ENCODE measurements at regions not wholly inside any gene's neighbourhood (a gene's known extent, or its start where the extent isn't known, plus 50 kb on each side); places are given as distances from the start of the nearest gene placed in this dataset.

GRCh38 chr18:77772177-77772576 is 522.5 kb downstream of the GALR1 start:
- in situ Hi-C loops (cut with HindIII; ENCODE audit: extremely low pct_ligation_motif_present, low pct_unique_long_range_greater_than_20kb): no loop called here
- Histone ChIP-seq H3K27ac (ENCODE audit: extremely low read length, insufficient read depth, low read length) (no peak overlapping the region), H4K20me1 (ENCODE audit: insufficient read depth, low read length) (no peaks in the 10 kb centered on the region), H3K4me3 (replicated peaks in 1 of 3; ENCODE audit: insufficient read depth in 1 of 3, low read depth in 2 of 3, low read length in 3 of 3) (no peak overlapping the region), H2AFZ (ENCODE audit: low read length) (no peak overlapping the region), H3K4me1 (ENCODE audit: insufficient read depth, low read length) (no peaks in the 10 kb centered on the region), H3K79me2 (ENCODE audit: insufficient read depth, low read length) (no peaks in the 10 kb centered on the region), H3K9ac (ENCODE audit: insufficient read depth, low read depth, low read length) (no peak overlapping the region), H3K9me3 (ENCODE audit: low read length) (no peaks in the 10 kb centered on the region), H3K36me3 (replicated peaks in 1 of 2; ENCODE audit: control insufficient read depth in 1 of 2, insufficient read depth in 2 of 2, low read length in 2 of 2) (no peaks in the 10 kb centered on the region), H3K4me2 (ENCODE audit: low read depth, low read length) (no peak overlapping the region), H3K27me3 (ENCODE audit: control insufficient read depth in 1 of 2, insufficient read depth in 2 of 2, low read length in 2 of 2) (no peaks in the 10 kb centered on the region)
- no peak for FAIRE-seq
- DNase-seq (ENCODE audit: low spot score): no peak
- ChIA-PET POLR2A (no interaction called here), CTCF (ENCODE audit: low intra/inter-chr PET ratio, low total read pairs) (no interaction called here)
- TF ChIP-seq ISX (CRISPR knock-in tag; conservative IDR thresholded peaks at IDR 0.05) (no peak), MXD4 (CRISPR knock-in tag; IDR thresholded peaks at IDR 0.05) (no peak), ZIK1 (CRISPR knock-in tag; IDR thresholded peaks at IDR 0.05; ENCODE audit: borderline replicate concordance, low read depth) (no peak), YY1 (IDR thresholded peaks at IDR 0.05; ENCODE audit: insufficient read depth, insufficient replicate concordance, low read depth, low read length) (no peak), TRAFD1 (CRISPR knock-in tag; IDR thresholded peaks at IDR 0.05; ENCODE audit: borderline replicate concordance) (no peak), ASH2L (IDR thresholded peaks at IDR 0.05; ENCODE audit: insufficient read length, low read depth, low read length) (no peak), PHF8 (CRISPR knock-in tag; IDR thresholded peaks at IDR 0.05) (no peak), ARID2 (CRISPR knock-in tag; IDR thresholded peaks at IDR 0.05; ENCODE audit: borderline replicate concordance) (no peak), SMAD9 (CRISPR knock-in tag; IDR thresholded peaks at IDR 0.05) (no peak), NCOR1 (IDR thresholded peaks at IDR 0.05; ENCODE audit: borderline replicate concordance, low read length) (no peak), PCBP2 (optimal IDR thresholded peaks at IDR 0.05; ENCODE audit: low read depth, low read length, poor library complexity, severe bottlenecking) (no peak), ZNF224 (CRISPR knock-in tag; IDR thresholded peaks at IDR 0.05) (no peak), TARDBP (CRISPR knock-in tag; IDR thresholded peaks at IDR 0.05) (no peak), DDIT3 (CRISPR knock-in tag; IDR thresholded peaks at IDR 0.05) (no peak), FLYWCH1 (CRISPR knock-in tag; IDR thresholded peaks at IDR 0.05) (no peak), HES4 (CRISPR knock-in tag; IDR thresholded peaks at IDR 0.05; ENCODE audit: borderline replicate concordance) (no peak)
- TF ChIP-seq, protein P1, sequence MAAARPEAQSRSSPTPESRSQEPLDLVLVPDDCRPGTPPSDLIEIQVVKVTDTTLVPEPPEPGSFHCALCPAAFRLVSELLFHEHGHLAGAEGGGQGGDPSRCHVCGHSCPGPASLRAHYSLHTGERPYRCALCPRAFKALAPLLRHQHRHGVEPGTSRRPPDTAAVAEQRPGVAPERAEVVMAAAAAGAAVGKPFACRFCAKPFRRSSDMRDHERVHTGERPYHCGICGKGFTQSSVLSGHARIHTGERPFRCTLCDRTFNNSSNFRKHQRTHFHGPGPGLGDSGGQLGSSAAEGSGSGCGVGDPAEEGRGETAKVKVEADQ (CRISPR knock-in tag; IDR thresholded peaks at IDR 0.05; ENCODE audit: borderline replicate concordance): no peak
- no peak for ATAC-seq
- intact Hi-C loops (cut with micrococcal nuclease; ENCODE audit: unreplicated experiment): no loop called here
- no TSS peak for BruUV-seq (replicated peaks)
- 3% methylated on average over 5 of the region's 5 CpGs for WGBS (ENCODE audit: low lambda C conversion rate)

Measured in HepG2 (cell line).